ENCODE measurements at regions not wholly inside any gene's neighbourhood (a gene's known extent, or its start where the extent isn't known, plus 50 kb on each side); places are given as distances from the start of the nearest gene placed in this dataset.

GRCh38 chr7:46879783-46880182, 702.1 kb downstream of the TNS3 start:
- WGBS, 2 donors: 50 to 73% methylated on average over 2 of the region's 2 CpGs

GRCh38 chr7:46871516-46871915, 710.4 kb downstream of the TNS3 start:
- no peaks in the 10 kb centered on the region for H3K27me3 ChIP-seq
- H3K27ac ChIP-seq: no peak overlapping the region
- no peaks in the 10 kb centered on the region for H3K9me3 ChIP-seq
- no peak for DNase-seq
- intact Hi-C loops (cut with DNase I): no loop called here
- H3K36me3 ChIP-seq: no peaks in the 10 kb centered on the region
- WGBS, 2 donors: 86 to 90% methylated on average over 4 of the region's 4 CpGs
- H3K4me3 ChIP-seq: no peak overlapping the region
- no peaks in the 10 kb centered on the region for H3K4me1 ChIP-seq
- TF ChIP-seq CTCF (IDR thresholded peaks at IDR 0.05): no peak
- no peak for ATAC-seq

More at GRCh38 chr7:46879783-46880182, 702.1 kb downstream of the TNS3 start:
- no peaks in the 10 kb centered on the region for H3K36me3 ChIP-seq
- intact Hi-C loops (cut with DNase I): no loop called here
- no peak for DNase-seq
- H3K27ac ChIP-seq: no peak overlapping the region
- no peak for ATAC-seq
- TF ChIP-seq CTCF (IDR thresholded peaks at IDR 0.05): no peak
- peaks cover 0 to 1% (median 0%) of the 10 kb centered on the region in 9 donors for H3K4me1 ChIP-seq
- H3K4me3 ChIP-seq: no peak overlapping the region
- H3K9me3 ChIP-seq: no peaks in the 10 kb centered on the region
- no peaks in the 10 kb centered on the region for H3K27me3 ChIP-seq

- ATAC-seq: no peak
- H3K9me3 ChIP-seq: no peaks in the 10 kb centered on the region
- intact Hi-C loops (cut with DNase I): no loop called here
- TF ChIP-seq CTCF (IDR thresholded peaks at IDR 0.05): no peak
- H3K27ac ChIP-seq: no peak overlapping the region
- 74 to 79% methylated on average over 4 of the region's 4 CpGs for WGBS, 2 donors
- peaks cover 0 to 6% (median 0%) of the 10 kb centered on the region in 9 donors for H3K4me1 ChIP-seq
- DNase-seq: no peak
- no peaks in the 10 kb centered on the region for H3K27me3 ChIP-seq
- H3K4me3 ChIP-seq: no peak overlapping the region
- no peaks in the 10 kb centered on the region for H3K36me3 ChIP-seq
These were observed 717.2 kb downstream of the TNS3 start for GRCh38 chr7:46864716-46865115.

- ATAC-seq: peak; percentile 23 to 83 (median 62)
- 34 to 59% methylated on average over 6 of the region's 6 CpGs for WGBS, 2 donors
- Histone ChIP-seq H3K27ac (peak overlapping the region in 1 of 10 donors; percentile 31), H3K9me3 (no peaks in the 10 kb centered on the region), H3K4me1 (peaks cover 0 to 6% (median 0%) of the 10 kb centered on the region in 9 donors), H3K27me3 (no peaks in the 10 kb centered on the region), H3K36me3 (no peaks in the 10 kb centered on the region), H3K4me3 (no peak overlapping the region)
- TF ChIP-seq CTCF (IDR thresholded peaks at IDR 0.05): no peak
- intact Hi-C loops (cut with DNase I): loop anchor here in 1 of 10 donors (10.0 kb wide), 1 partner anchor 75 kb away; no protein-coding TSS in a partner anchor
- peak in 1 of 2 donors; percentile 32 for DNase-seq
These were observed 721.9 kb downstream of the TNS3 start for GRCh38 chr7:46859963-46860475.
